Endodermal cell (in vitro differentiated cells): ENCODE measurements at regions not wholly inside any gene's neighbourhood (a gene's known extent, or its start where the extent isn't known, plus 50 kb on each side); places are given as distances from the start of the nearest gene placed in this dataset.

Source experiments
- DNase-seq: peaks from one replicate; pipeline ENCODE4 v3.0.0-alpha.2; 2017
- H3K27ac ChIP-seq: 2 replicates; pipeline ENCODE4 v1.5.1; 2013; ENCODE audit warnings: mild to moderate bottlenecking, low read depth, low read length, moderate library complexity
- H3K27me3 ChIP-seq: 2 replicates; pipeline ENCODE4 v1.6.1; 2013; ENCODE audit warnings: mild to moderate bottlenecking, low read length, moderate library complexity; ENCODE audit not compliant: insufficient read depth, control insufficient read depth, poor library complexity, severe bottlenecking
- H3K36me3 ChIP-seq: 2 replicates; pipeline ENCODE4 v1.7.0; 2013; ENCODE audit warnings: mild to moderate bottlenecking, low read length, moderate library complexity; ENCODE audit not compliant: control insufficient read depth, insufficient read depth
- H3K4me1 ChIP-seq: one replicate; pipeline ENCODE4 v1.7.0; 2013; ENCODE audit warnings: low read length; ENCODE audit not compliant: control insufficient read depth, insufficient read depth
- H3K4me3 ChIP-seq: 2 replicates; pipeline ENCODE4 v1.5.1; 2013; ENCODE audit warnings: mild to moderate bottlenecking, low read length, moderate library complexity
- H3K9ac ChIP-seq: 2 replicates; pipeline ENCODE4 v1.6.1; 2013; ENCODE audit warnings: mild to moderate bottlenecking, low read length, moderate library complexity; ENCODE audit not compliant: poor library complexity, severe bottlenecking; ENCODE audit errors: extremely low read depth
- H3K9me3 ChIP-seq: 2 replicates; pipeline ENCODE4 v1.6.1; 2013; ENCODE audit warnings: mild to moderate bottlenecking, low read length, moderate library complexity; ENCODE audit not compliant: control insufficient read depth
- H3K27ac Mint-ChIP-seq: 2 replicates; pipeline ENCODE4 v1.8.0; 2020; ENCODE audit warnings: mixed read lengths
- H3K27me3 Mint-ChIP-seq: 2 replicates; pipeline ENCODE4 v1.8.0; 2021; ENCODE audit warnings: mild to moderate bottlenecking, mixed read lengths; ENCODE audit not compliant: insufficient read depth
- H3K36me3 Mint-ChIP-seq: 2 replicates; pipeline ENCODE4 v1.8.0; 2020; ENCODE audit warnings: low read depth, mixed read lengths
- H3K4me1 Mint-ChIP-seq: 2 replicates; pipeline ENCODE4 v1.8.0; 2020; ENCODE audit warnings: mixed read lengths
- H3K4me3 Mint-ChIP-seq: 2 replicates; pipeline ENCODE4 v1.8.0; 2020; ENCODE audit warnings: mild to moderate bottlenecking, moderate library complexity, mixed read lengths
- H3K9me3 Mint-ChIP-seq: 2 replicates; pipeline ENCODE4 v1.8.0; 2020; ENCODE audit warnings: mild to moderate bottlenecking, mixed read lengths
- CTCF ChIP-seq: fragments of 200-600 bp; sonication (generic); conservative IDR thresholded peaks from 2 replicates; pipeline ENCODE4 v1.5.0; 2021; ENCODE audit warnings: antibody characterized with exemption, mild to moderate bottlenecking
- WGBS, 2 experiments: methylation state at CpG; one replicate each; pipeline versions ENCODE4 v1.1.5 to v1.1.7; 2013; ENCODE audit warnings: missing lambda C conversion rate in 2 of 2, mixed read lengths in 1 of 2; ENCODE audit not compliant: insufficient coverage in 1 of 2, insufficient read length in 1 of 2; 5-methylcytosine and 5-hydroxymethylcytosine counted together

DNA sequence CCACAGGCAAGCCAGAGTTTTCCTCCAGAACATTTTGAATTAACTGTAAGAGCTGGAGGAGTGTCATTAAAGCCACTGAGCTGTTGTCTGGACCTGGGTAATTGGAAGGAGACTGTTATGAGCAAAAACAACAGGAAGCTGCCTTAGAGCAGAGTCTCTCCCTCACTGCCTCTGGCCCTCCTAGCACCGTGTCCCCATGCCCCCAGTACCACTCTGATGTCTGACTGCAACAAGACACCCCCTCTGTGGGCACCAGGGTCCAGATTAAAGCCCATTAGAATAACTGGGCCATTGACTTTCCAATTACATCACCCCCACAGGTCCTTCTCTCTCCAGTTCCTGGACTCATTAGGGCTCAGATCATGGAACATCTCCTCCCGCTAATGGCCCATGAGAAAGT, 216.3 kb downstream of the USP6NL start:
- H3K4me3 ChIP-seq = no peak overlapping the region

DNA sequence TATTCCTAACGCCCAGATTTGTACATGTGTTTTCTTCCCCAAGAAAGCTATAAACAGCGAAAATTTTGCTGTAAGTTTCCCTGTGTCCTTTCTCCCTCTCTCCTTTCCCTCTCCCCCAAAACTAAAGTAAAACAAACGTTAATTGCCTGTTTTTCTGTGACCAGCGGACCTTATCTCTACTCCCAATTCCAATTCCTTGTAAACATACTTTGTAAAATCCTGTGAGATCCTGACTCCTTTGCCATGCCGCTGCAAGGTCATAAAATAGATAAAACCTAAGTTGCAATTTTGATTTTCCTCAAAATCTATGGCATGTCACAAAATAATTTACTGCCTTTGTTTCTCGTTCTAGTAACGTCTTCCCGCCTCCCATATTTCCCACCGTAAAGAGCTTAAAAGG, 217.6 kb downstream of the USP6NL start:
- Mint-ChIP-seq H3K4me1 (peaks cover 8% of the 10 kb centered on the region), H3K27me3 (no peaks in the 10 kb centered on the region), H3K4me3 (no peak overlapping the region), H3K36me3 (no peaks in the 10 kb centered on the region), H3K27ac (no peak overlapping the region), H3K9me3 (no peaks in the 10 kb centered on the region)
- H3K4me1 ChIP-seq = no peaks in the 10 kb centered on the region
- no peaks in the 10 kb centered on the region for H3K9me3 ChIP-seq
- no peaks in the 10 kb centered on the region for H3K27me3 ChIP-seq
- no peak overlapping the region for H3K27ac ChIP-seq
- no peak overlapping the region for H3K4me3 ChIP-seq
- H3K9ac ChIP-seq = no peak overlapping the region
- 90 to 95% methylated on average over 9 of the region's 9 CpGs for WGBS, 2 experiments
- no peaks in the 10 kb centered on the region for H3K36me3 ChIP-seq
- no peak for DNase-seq
- no peak for TF ChIP-seq CTCF

More for the DNA sequence above, 216.3 kb downstream of the USP6NL start:
- H3K27ac Mint-ChIP-seq = no peak overlapping the region
- no peak for TF ChIP-seq CTCF
- DNase-seq = no peak
- no peaks in the 10 kb centered on the region for H3K27me3 ChIP-seq
- peaks cover 8% of the 10 kb centered on the region for H3K4me1 Mint-ChIP-seq
- 93 to 100% methylated on average over 1 to 2 of the region's 2 CpGs for WGBS, 2 experiments
- no peaks in the 10 kb centered on the region for H3K9me3 Mint-ChIP-seq
- no peaks in the 10 kb centered on the region for H3K4me1 ChIP-seq
- no peaks in the 10 kb centered on the region for H3K27me3 Mint-ChIP-seq
- H3K9me3 ChIP-seq = no peaks in the 10 kb centered on the region
- no peak overlapping the region for H3K4me3 Mint-ChIP-seq
- no peaks in the 10 kb centered on the region for H3K36me3 ChIP-seq
- H3K36me3 Mint-ChIP-seq = no peaks in the 10 kb centered on the region
- H3K9ac ChIP-seq = no peak overlapping the region
- H3K27ac ChIP-seq = no peak overlapping the region

DNA sequence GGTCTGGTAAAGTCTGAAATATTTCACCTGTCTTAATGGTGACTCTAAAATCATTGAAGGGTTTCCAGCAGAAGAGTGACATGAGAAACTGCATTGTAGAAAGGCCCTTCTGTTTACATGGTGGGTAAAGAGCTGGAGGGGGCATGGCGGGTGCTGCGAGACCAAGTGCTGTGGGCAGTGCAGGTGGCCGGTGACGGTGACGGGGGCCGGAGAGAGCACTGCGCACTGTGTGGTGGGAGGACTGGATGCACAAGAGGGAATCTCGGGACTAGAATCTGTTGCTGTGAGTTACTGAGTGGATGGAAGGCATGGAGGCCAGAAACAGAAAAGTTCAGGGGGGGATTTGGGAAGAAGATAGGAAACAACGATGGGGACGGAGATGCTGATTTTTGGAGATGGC, 218.7 kb downstream of the USP6NL start:
- WGBS, 2 experiments = 96 to 100% methylated on average over 5 to 10 of the region's 10 CpGs
- Mint-ChIP-seq H3K27me3 (no peaks in the 10 kb centered on the region), H3K27ac (no peak overlapping the region), H3K36me3 (no peaks in the 10 kb centered on the region), H3K4me3 (no peak overlapping the region), H3K4me1 (peaks cover 8% of the 10 kb centered on the region), H3K9me3 (no peaks in the 10 kb centered on the region)
- no peak for TF ChIP-seq CTCF
- Histone ChIP-seq H3K9me3 (no peaks in the 10 kb centered on the region), H3K27me3 (no peaks in the 10 kb centered on the region), H3K36me3 (no peaks in the 10 kb centered on the region), H3K4me1 (no peaks in the 10 kb centered on the region), H3K4me3 (no peak overlapping the region), H3K9ac (no peak overlapping the region), H3K27ac (no peak overlapping the region)
- DNase-seq = no peak
